NCI-H1436 (cell line): ENCODE measurements at regions not wholly inside any gene's neighbourhood (a gene's known extent, or its start where the extent isn't known, plus 50 kb on each side); places are given as distances from the start of the nearest gene placed in this dataset.
A peak's percentile ranks its signal among the peaks of the same experiment; 100 is the strongest.
"Not testable (repeated sequence)": the region's sequence is repeated elsewhere in the genome, so short reads cannot be mapped to it uniquely, and the experiment has no call there.

Experiments used
- DNase-seq: peaks from one replicate; lab custom pipeline; 2025; lab: John Stamatoyannopoulos, UW

DNA sequence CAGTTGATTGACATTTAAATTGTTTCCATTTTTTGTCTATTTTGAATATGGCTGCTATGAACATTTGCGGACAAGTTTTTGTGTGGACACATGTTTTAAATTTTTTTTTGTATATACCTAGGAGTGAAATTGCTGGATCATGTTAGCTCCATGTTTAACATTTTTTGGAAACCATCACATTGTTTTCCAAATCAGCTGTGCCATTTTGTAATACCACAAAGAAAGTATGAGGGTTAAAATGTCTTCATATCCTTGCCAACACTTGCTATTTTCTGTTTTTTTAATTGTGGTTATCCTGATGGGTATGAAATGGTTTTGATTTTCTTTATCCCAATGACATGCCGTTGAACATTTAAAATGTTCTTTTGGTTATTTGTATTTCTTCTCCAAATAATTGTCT is 52.1 kb downstream of the CARTPT start:
- DNase-seq = no peak

DNA sequence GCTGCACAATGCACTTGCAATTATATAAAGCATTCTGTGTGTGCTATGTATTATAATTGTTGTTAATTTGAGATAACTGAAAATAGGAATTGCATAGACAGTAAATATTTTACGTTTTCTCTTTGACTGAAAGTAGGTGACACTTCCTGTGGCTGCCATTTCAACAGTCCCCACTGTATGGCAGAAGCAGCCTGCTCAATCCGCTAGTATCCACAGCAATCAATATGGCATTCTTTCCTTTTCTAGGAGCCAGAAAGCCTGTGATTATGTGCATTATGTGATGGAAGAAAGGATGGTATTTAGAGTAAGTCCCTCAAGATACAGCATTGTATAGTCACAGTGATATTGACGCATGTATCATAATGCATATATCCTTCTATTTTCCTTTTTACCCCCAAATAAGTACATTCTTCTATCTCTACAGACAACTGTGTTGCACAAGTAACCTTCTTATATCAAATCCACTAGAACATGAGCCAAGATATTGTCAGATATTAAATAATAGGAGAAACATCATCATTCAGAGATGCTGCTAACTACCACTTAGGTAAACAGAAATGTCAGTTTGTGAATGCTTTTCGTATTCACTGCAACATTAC is 59.7 kb downstream of the CARTPT start:
- DNase-seq = peak; percentile 62

DNA sequence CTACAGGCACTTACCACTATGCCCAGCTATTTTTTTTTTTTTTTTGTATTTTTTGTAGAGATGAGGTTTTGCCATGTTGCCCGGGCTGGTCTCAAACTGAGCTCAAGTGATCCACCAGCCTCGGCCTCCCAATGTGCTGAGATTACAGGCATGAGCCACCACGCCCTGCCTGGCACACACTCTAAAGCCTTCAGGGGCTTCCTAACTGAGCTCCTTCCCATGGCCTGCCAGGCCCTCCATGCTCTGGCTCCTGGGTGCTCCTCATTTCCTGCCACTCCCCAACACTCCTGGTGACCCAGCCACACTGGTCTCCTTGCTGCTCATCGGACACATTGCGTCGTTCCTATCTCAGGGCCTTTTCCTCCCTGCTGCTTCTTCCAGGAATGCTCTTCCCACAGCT is 61.5 kb downstream of the CARTPT start:
- DNase-seq = no peak

DNA sequence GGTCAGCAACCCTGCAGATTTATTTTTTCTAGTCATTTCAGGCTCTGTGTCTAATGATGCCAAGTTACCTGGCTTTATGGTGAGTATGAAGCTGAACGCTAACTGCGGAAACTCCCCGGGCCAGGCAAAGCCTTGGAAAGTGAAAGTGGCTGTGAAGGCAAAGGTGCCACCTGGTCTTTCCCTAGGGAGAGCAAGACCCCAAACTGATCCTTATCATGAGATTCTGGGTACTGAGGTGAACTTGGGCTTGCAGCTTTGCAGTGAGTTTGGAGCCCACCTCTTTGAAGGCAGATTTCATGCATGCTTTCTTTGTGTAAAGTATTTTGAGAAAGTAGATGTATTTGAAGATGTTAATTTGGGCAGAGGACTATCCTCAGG is 63.3 kb downstream of the CARTPT start:
- DNase-seq = no peak

DNA sequence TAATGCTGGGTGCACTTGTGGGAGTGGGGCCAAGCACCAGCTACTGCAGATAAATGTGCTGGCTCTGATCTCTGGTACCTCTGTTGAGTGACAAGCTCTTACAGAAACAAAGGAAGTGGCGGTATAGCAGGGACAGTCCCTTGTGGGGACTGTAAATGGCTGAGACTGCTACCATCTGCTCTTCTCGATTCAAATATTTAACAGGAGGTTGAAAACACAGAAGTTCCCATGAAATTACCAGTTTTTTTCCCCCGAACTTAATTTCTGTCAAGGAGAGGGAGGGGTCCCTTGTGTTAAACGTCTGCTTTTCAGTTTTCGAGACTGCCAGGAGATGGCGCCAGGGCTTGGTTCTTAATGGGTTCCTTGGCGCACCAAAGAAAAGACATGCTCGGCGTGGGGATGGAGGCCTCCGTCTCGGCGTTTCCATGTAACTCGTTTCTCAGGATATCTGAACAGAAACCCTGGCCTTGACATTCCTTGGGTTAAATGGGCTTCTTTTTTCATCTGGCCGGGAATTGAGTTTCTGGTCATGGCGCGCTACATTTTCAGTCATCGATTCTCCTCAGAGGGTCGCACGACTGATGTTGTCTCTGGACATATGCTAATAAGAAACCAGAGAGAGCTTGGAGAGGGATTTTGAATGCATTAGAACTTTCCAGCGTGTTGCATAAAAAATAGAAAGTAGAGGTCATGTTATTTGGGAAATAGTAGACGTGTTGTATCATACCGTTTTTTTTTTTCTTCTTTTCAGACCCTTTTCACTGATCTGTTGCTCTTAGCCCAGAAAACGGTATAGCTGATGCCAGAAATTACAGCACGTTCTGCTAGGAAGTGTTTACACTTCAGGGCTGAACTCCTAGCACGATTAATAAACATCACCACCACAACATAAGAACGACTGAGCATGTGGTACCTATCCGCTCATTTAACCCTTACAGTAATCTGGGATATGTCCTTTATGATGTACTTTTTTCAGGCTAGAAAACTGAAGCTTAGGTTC is 64.0 kb downstream of the CARTPT start:
- DNase-seq = peak; percentile 85

DNA sequence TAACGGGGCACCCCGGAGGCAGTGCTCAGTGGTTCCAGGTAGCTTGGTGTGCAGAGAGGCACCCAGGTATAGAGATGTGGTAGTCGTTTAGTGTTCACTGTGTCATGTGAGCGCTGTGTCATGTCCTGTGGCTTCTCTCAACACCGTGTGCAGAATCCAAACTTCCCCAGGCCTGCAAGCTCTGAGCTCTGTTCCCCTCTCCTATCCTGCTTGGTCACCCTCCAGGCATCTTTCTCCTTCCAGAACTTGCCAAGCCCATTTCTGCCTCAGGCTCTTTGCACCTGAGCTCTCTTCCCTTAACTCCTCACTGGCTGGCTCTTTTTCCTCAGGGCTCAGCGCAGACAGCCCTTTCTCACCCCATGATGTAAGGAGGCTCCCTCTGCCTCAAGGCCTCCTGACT is 64.8 kb downstream of the CARTPT start:
- no peak for DNase-seq

DNA sequence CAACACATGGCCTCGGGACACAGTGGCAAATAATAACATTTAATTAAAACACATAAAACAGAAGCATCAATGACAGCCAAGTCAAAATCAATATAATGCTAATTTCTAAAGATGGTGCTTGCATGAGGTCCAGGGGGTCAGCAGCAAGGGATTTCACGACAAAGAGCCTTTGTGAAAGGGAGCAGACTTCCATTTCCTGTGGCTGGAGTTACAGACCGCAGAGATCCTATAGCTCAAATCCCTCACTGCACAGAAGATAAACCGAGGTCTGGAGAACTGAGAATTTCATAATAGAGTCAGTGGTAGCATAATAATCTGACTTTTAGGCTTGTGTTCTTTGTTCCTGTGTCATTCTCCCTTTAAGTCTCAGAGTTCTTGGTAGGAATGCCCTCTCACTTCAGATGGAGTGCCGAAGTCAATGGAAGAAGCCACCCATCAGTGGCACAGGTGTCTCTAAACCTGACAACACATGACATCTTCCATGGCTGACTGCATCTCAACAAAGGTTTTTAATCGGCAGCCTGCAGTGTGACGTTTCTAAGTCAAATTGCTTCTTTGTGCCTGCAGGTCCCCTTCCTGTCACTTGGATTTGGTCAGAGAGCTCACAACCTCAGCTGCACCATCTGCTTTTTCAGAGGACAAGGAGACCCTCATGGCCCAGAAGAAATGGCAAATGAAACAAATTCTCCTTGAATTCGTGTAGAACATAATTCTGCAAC is 67.4 kb downstream of the CARTPT start:
- DNase-seq = peak; percentile 27

DNA sequence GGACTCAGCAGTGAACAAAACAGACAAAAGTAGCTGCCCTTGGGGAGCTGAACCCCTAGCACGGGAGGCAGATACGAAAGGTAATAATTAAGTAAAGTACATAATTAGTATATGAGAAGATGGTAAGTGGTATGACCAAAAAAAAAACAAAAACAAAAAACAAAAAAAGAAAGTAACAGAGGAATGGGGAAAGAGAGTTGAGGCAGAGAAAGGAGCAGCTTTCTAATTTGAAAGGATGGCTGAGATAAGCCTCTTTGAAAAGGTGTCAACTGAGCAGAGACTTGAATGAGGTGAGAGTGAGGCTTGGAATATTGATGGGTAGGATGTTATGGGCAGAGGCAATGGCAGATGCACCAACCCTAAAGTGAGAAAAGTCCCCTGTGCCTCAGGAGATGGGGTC is 69.7 kb downstream of the CARTPT start:
- DNase-seq = no peak

DNA sequence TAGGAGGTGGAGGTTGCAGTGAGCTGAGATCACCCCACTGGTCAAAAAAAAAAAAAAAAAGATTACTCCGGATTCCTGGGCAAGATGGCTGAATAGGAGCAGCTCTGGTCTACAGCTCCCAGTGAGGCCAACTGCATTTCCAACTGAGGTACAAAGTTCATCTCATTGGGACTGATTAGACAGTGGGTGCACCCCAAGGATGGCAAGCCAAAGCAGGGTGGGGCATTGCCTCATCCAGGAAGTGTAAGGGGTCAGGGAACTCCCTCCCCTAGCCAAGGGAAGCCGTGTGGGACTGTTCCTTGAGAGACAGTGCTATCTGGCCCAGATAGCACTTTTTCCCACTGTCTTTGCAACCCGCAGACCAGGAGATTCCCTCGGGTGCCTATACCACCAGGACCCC is 70.7 kb downstream of the CARTPT start:
- no peak for DNase-seq

DNA sequence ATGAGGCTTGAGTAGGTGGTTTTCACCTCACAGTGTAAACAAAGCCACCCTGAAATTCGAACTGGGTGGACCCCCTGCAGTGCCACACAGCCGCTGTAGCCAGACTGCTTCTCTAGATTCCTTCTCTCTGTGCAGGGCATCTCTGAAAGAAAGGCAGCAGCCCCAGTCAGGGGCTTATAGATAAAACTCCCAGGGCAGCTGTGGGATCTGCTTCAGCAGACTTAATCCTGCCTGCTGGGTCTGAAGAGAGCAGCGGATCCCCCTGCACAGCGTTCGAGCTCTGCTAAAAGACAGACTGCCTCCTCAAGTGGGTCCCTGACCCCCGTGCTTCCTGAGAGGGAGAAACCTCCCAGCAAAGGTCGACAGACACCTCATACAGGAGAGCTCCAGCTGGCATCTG is 71.4 kb downstream of the CARTPT start:
- DNase-seq = no peak

DNA sequence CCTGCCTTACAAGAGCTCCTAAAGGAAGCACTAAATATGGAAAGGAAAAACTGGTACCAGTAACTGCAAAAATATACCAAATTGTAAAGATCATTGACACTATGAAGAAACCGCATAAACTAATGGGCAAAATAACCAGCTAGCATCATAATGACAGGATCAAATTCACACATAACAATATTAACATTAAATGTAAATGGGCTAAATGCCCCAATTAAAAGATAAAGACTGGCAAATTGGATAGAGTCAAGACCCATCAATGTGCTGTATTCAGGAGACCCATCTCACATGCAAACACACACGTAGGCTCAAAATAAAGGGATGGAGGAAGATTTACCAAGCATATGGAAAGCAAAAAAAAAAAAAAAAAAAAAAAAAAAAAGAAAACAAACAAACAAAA is 73.0 kb downstream of the CARTPT start:
- not testable (repeated sequence) for DNase-seq

DNA sequence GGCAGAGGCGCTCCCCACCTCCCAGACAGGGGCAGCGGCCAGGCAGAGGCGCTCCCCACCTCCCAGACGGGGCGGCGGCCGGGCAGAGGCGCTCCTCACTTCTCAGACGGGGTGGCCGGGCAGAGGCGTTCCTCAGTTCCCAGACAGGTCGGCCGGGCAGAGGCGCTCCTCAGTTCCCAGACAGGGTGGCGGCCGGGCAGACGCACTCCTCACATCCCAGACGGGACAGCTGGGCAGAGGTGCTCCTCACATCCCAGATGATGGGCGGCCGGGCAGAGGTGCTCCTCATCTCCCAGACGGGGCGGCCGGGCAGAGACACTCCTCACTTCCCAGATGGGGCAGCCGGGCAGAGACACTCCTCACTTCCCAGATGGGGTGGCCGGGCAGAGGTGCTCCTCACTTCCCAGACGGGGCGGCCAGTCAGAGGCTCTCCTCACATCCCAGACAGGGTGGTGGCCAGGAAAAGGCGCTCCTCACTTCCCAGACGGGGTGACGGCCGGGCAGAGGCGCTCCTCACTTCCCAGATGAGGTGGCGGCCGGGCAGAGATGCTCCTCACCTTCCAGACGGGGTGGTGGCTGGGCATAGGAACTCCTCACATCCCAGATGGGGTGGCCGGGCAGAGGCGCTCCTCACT is 75.1 kb downstream of the CARTPT start:
- no peak for DNase-seq

DNA sequence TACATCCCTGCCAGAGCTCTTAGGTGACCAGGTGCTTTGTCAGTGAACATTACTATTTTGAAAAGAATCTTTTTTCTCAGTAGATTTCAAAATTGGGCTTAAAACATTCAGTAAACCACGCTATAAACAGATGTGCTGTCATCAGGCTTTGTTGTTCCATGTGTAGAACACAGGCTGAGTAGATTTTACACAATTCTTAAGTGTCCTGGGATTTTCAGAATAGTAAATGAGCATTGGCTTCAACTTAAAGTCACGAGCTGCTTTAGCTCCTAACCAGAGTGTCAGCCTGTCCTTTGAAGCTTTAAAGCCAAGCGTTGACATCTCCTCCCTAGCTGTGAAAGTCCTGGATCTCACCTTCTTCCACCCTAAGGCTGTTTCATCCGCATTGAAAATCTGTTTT is 83.6 kb downstream of the CARTPT start:
- DNase-seq = no peak

DNA sequence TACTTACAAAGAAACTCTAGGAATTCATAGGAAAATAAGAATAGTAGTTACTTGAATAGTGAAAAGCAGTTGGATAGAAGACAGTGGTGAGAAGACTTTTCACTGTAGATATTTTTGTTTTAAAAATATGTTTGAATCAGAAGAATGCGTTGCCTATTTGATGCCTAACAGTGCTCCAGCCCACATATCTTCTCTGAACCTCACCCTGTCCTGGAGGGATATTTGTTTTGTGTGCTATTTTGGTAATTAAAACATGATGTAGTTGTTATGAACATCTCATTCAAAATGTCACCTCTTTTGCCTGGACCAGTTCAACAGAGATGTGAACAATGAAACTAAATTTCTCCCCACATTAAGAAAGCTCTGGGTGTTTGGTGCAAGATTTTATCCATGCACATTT is 87.6 kb downstream of the CARTPT start:
- no peak for DNase-seq

DNA sequence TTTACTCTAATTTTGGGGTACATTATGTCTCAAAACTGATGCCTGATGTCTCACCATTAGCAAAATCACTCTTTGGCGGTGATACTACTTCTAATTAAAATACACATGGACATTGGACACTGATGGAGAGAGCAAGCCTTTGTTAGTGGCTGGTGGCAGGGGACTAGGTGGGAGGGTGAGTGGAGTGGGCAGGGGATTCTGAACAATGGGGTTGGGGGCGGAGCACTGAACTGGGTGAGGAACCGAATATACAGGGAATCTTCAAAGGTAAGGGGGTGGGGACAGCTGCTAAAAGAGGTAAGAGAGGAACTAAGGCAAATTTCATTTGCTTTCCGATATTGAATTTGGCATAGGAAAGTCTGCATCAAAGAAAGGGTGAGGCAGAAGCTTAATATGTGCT is 88.8 kb downstream of the CARTPT start:
- no peak for DNase-seq

DNA sequence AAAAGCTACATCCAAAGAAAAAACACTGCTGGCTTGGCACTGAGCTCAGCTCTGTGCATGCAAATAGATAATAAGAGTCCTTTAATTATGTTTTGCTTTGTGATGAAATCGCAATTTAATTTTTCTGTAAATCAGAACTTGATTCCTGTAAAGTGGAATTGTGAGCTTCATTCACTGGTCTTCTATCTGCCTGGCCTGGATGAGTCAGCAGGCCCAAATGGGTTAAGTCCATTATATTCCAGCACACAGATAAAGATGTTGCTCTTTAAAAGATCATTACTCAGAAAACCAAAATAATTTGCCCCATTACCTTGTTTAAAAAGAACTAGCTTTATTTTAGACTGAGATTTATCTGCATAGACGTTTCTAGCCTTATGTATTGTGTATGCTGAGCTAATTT is 90.4 kb downstream of the CARTPT start:
- no peak for DNase-seq

DNA sequence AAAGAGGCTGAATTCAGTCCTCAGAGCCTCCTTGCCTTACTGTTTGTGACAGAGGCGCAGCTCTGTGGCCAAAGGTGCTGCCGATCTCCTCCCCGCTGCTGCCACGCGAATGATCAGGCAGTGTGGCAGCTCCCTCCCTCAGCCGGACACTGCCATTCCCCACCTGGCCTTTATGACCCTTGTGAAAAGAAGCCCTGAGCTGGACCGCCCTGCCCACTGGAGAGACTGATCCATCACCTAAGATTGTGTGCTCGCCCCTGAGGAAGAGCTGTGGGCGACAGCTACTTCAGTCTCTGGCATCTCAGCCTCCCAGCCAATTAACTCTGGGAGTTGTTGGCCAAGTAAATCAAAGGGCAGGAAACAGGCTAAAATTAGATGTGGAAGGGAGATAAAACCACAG is 90.9 kb downstream of the CARTPT start:
- DNase-seq = no peak

DNA sequence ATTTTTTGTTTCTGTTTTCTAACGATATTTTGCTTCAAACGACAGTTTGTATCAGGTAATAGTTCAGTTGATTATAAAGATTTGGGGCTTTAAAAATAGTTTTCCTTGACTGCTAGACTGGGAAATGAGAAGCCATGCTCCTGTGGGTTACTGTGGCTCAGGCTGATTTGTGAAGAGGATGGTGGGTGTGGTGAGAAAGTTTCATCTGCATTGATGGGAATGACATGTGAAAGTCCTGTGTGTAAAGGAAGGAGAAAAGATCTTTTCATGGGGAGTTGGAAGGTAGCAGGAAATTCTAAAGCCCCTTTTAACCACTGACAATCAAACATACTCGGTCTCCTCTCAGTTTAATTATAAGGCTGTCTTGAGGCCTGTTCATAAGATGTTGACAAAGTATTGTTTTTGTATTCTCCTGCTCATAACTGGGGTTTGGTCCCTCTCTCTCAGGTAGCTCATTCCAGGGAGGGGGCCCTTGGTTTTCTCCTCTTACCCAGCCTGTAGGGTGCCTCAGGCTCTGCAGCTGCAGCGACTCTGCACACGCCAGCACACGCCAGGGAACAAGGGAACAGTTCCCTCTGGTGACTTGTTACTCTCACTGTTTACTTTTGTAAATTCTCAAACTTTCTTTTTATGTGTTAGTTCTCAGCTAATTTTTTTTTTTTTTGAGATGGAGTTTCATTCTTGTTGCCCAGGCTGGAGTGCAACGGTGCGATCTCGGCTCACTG is 91.6 kb downstream of the CARTPT start:
- DNase-seq = no peak

DNA sequence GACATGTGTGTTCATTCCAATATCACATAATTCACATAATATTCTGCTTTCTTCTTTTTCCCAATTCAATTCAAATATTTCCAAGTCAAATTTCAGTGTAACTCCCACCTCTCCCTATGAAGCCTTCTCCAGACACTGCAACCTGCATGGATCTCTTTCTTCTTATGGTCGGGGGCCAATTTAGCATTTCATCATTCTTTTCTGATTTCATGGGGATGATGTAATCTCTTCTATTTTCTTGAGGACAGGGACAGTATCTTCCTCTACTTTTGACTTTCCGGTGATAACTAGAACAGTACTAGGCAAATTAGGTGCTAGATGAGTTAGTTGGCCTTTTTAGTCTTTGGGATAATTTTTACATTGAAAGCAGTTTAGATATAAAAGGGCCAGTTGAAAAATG is 92.7 kb downstream of the CARTPT start:
- no peak for DNase-seq

DNA sequence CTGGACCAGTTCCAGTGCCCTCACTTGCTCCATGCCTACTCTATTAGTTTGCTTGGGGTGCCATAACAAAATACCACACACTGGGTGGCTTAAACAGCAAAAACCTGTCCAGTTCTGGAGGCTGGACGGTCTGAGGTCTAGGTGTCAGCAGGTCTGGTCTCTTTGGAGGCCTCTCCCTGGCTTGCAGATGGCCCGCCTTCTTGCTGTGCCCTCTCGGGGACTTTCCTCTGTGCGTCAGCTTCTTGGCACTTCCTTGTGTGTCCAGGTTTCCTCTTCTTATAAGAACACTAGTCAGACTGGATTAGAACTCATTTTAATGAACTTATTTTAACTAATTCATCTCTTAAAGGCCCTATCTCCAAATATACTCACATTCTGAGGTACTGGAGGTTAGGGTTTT is 97.2 kb downstream of the CARTPT start:
- DNase-seq = no peak

DNA sequence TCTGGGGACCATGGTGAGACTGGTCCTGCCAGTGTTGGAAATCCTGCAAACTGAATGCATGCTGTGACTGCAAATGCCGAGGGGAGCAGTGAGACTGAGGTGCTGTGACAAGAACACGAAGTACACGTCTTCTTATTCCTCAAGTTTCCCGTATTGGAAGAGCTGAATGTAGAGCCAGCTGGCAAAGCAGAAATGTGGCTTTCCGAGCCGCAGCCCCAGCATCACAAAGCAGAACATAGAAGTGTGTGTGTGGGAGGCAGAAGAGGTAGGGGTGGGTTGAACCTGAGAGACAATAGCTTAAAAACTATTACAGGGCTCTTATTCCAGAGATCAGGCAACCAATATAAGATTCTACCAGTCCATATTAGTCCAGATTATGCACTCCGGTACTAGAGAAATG is 98.8 kb downstream of the CARTPT start:
- no peak for DNase-seq

DNA sequence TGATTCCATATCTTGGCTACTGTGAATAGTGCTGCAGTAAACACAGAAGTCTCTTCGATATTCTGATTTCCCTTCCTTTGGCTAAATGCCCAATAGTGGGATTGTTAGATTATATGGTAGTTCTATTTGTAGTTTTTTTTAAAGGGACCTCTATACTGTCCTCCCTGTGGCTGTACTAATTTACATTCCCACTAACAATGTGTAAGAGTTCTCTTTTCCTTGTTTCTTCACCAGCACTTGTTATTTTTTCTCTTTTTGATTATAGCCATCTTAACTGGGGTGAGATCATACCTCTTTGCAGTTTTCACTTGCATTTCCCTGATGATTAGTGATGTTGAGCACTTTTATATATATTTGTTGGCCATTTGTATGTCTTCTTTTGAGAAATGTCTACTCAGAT is 102.0 kb downstream of the CARTPT start:
- DNase-seq = no peak
